ENCODE measurements at regions not wholly inside any gene's neighbourhood (a gene's known extent, or its start where the extent isn't known, plus 50 kb on each side); places are given as distances from the start of the nearest gene placed in this dataset.

DNA sequence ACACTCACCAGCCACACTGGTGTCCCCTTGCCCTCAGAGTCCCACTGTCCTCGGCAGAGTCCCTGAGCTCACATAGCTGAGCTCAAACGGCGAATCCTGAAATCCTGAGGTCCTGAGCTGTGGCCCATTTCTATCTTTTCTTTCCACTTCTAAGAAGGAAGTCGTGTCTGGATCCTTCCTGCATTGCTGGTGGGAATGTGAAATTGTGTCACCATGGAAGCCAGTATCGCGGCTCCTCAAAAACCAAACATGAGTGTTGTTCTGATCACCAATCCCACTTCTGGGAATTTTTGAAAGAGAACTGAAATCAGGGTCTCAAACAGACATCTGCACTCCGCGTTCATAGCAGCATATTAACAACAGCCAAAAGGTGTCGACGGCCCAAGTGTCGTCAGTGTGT is 244.7 kb downstream of the EIPR1 start:
- H3K4ac ChIP-seq (ENCODE audit: low read depth in 1 of 2, low read length in 2 of 2), result no peak overlapping the region
- H2AK5ac ChIP-seq (ENCODE audit: low read length, severe bottlenecking), result no peak overlapping the region
- no peak overlapping the region for H3K9ac ChIP-seq (ENCODE audit: low read length)
- H3K27me3 ChIP-seq (ENCODE audit: control insufficient read depth in 1 of 2, insufficient read depth in 1 of 2, low read length in 2 of 2), result peaks cover 0 to 14% of the 10 kb centered on the region in 2 experiments
- WGBS, result 83% methylated on average over 11 of the region's 11 CpGs
- H3K23ac ChIP-seq (ENCODE audit: low read length in 2 of 2), result no peak overlapping the region
- no peak overlapping the region for H2BK5ac ChIP-seq (ENCODE audit: low read depth, low read length, poor library complexity, severe bottlenecking)
- no peak overlapping the region for H3K4me3 ChIP-seq (ENCODE audit: insufficient read depth in 1 of 2, low read depth in 1 of 2, low read length in 2 of 2)
- no peak overlapping the region for H2BK120ac ChIP-seq (ENCODE audit: low read depth, low read length)
- no peak overlapping the region for H2BK15ac ChIP-seq (ENCODE audit: low read depth, poor library complexity, severe bottlenecking)
- H2AFZ ChIP-seq (ENCODE audit: low read depth, low read length), result no peak overlapping the region
- H4K91ac ChIP-seq (ENCODE audit: low read length), result no peak overlapping the region
- H3K79me1 ChIP-seq (replicated peaks; ENCODE audit: low read length, poor library complexity, severe bottlenecking), result no peaks in the 10 kb centered on the region
- H3K4me1 ChIP-seq (ENCODE audit: control insufficient read depth, insufficient read depth, low read depth, low read length), result peaks cover 7% of the 10 kb centered on the region
- no peak for DNase-seq
- H3K27ac ChIP-seq (ENCODE audit: low read length, poor library complexity, severe bottlenecking), result no peak overlapping the region
- no peaks in the 10 kb centered on the region for H3K36me3 ChIP-seq (ENCODE audit: control insufficient read depth in 1 of 2, insufficient read depth in 2 of 2, low read depth in 1 of 2, low read length in 2 of 2)
- peaks cover 7% of the 10 kb centered on the region for H3K9me3 ChIP-seq (ENCODE audit: control insufficient read depth, low read length)
- no peak overlapping the region for H3K14ac ChIP-seq (ENCODE audit: low read length in 2 of 2)
- H3K4me2 ChIP-seq (ENCODE audit: low read length, poor library complexity, severe bottlenecking), result no peak overlapping the region
- no peak overlapping the region for H4K8ac ChIP-seq (ENCODE audit: low read length)
- H3K18ac ChIP-seq (ENCODE audit: low read depth in 1 of 2, low read length in 2 of 2), result no peak overlapping the region
- no peak overlapping the region for H2BK12ac ChIP-seq (ENCODE audit: low read length in 2 of 2)

DNA sequence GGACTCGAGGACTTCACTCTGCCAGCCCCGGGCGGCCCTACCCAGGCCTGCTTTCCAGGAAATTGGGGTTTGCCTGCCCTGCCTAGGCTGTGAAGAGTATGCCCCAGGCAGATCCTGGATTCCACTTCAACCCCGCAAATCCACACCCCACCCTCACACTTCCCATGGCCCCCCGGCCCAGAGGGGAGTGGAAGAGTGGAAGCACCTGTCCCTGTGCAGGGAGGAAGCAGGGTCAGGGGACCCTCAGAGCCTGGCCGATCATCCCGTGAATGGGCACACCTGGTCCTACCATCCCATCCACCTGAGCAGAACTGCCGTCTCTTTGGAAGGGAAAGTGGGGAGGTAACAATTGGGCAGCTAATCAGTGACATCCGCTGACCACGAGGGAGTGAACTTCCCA is 245.2 kb downstream of the EIPR1 start:
- H3K27ac ChIP-seq (ENCODE audit: low read length, poor library complexity, severe bottlenecking), result no peak overlapping the region
- WGBS, result 96% methylated on average over 6 of the region's 10 CpGs
- DNase-seq, result no peak
- peaks cover 7% of the 10 kb centered on the region for H3K4me1 ChIP-seq (ENCODE audit: control insufficient read depth, insufficient read depth, low read depth, low read length)
- peaks cover 7% of the 10 kb centered on the region for H3K9me3 ChIP-seq (ENCODE audit: control insufficient read depth, low read length)
- H4K8ac ChIP-seq (ENCODE audit: low read length), result no peak overlapping the region
- H3K18ac ChIP-seq (ENCODE audit: low read depth in 1 of 2, low read length in 2 of 2), result no peak overlapping the region
- H3K4ac ChIP-seq (ENCODE audit: low read depth in 1 of 2, low read length in 2 of 2), result no peak overlapping the region
- no peak overlapping the region for H3K23ac ChIP-seq (ENCODE audit: low read length in 2 of 2)
- no peak overlapping the region for H2BK120ac ChIP-seq (ENCODE audit: low read depth, low read length)
- no peak overlapping the region for H3K14ac ChIP-seq (ENCODE audit: low read length in 2 of 2)
- H3K4me3 ChIP-seq (ENCODE audit: insufficient read depth in 1 of 2, low read depth in 1 of 2, low read length in 2 of 2), result no peak overlapping the region
- no peak overlapping the region for H2BK5ac ChIP-seq (ENCODE audit: low read depth, low read length, poor library complexity, severe bottlenecking)
- no peak overlapping the region for H3K9ac ChIP-seq (ENCODE audit: low read length)
- no peak overlapping the region for H2BK12ac ChIP-seq (ENCODE audit: low read length in 2 of 2)
- H2AK5ac ChIP-seq (ENCODE audit: low read length, severe bottlenecking), result no peak overlapping the region
- H2AFZ ChIP-seq (ENCODE audit: low read depth, low read length), result no peak overlapping the region
- H3K27me3 ChIP-seq (ENCODE audit: control insufficient read depth in 1 of 2, insufficient read depth in 1 of 2, low read length in 2 of 2), result peaks cover 0 to 16% of the 10 kb centered on the region in 2 experiments
- no peak overlapping the region for H4K91ac ChIP-seq (ENCODE audit: low read length)
- no peaks in the 10 kb centered on the region for H3K36me3 ChIP-seq (ENCODE audit: control insufficient read depth in 1 of 2, insufficient read depth in 2 of 2, low read depth in 1 of 2, low read length in 2 of 2)
- H2BK15ac ChIP-seq (ENCODE audit: low read depth, poor library complexity, severe bottlenecking), result no peak overlapping the region
- H3K4me2 ChIP-seq (ENCODE audit: low read length, poor library complexity, severe bottlenecking), result no peak overlapping the region
- H3K79me1 ChIP-seq (replicated peaks; ENCODE audit: low read length, poor library complexity, severe bottlenecking), result no peaks in the 10 kb centered on the region

DNA sequence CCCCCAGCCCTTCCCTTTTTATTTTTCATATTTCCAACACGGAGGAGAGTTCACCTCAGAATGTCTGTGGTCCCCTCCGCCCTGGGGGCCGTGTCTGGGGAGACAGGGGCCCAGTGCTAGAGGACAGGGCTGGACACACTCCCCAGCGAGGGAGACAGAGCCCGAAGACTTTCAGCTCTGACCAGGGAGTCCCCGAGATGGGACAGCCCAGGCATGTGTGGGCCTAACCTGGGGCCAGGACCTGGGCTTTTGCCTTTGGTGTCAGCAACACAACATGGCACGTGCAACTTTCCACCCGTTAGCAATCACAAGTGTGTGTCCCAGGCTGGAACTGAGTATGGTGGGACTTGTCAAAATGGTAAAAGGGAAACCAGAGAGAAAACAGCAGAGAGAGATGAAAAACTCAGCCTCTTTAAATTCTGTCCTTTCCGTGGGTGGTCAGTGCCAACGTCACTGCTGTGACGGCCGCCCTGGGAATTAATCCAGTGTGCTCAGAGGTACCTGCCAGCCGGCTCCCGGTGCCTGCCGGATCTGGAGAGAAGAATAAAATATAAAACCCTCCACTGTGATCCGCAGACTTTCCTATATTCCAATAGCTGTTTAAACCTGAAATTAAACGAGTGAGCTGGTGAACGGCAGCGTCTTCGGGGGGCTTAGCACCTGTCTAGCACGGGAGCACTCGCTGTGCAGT is 245.8 kb downstream of the EIPR1 start:
- H2BK5ac ChIP-seq (ENCODE audit: low read depth, low read length, poor library complexity, severe bottlenecking), result no peak overlapping the region
- peaks cover 7% of the 10 kb centered on the region for H3K4me1 ChIP-seq (ENCODE audit: control insufficient read depth, insufficient read depth, low read depth, low read length)
- no peak overlapping the region for H3K23ac ChIP-seq (ENCODE audit: low read length in 2 of 2)
- H3K4ac ChIP-seq (ENCODE audit: low read depth in 1 of 2, low read length in 2 of 2), result no peak overlapping the region
- DNase-seq, result no peak
- H2BK12ac ChIP-seq (ENCODE audit: low read length in 2 of 2), result no peak overlapping the region
- no peak overlapping the region for H3K27ac ChIP-seq (ENCODE audit: low read length, poor library complexity, severe bottlenecking)
- H3K9me3 ChIP-seq (ENCODE audit: control insufficient read depth, low read length), result peaks cover 7% of the 10 kb centered on the region
- H2BK120ac ChIP-seq (ENCODE audit: low read depth, low read length), result no peak overlapping the region
- no peak overlapping the region for H4K8ac ChIP-seq (ENCODE audit: low read length)
- no peak overlapping the region for H2AFZ ChIP-seq (ENCODE audit: low read depth, low read length)
- H2AK5ac ChIP-seq (ENCODE audit: low read length, severe bottlenecking), result no peak overlapping the region
- H3K79me1 ChIP-seq (replicated peaks; ENCODE audit: low read length, poor library complexity, severe bottlenecking), result no peaks in the 10 kb centered on the region
- H3K4me3 ChIP-seq (ENCODE audit: insufficient read depth in 1 of 2, low read depth in 1 of 2, low read length in 2 of 2), result no peak overlapping the region
- H3K18ac ChIP-seq (ENCODE audit: low read depth in 1 of 2, low read length in 2 of 2), result no peak overlapping the region
- no peak overlapping the region for H2BK15ac ChIP-seq (ENCODE audit: low read depth, poor library complexity, severe bottlenecking)
- peaks cover 0 to 16% of the 10 kb centered on the region in 2 experiments for H3K27me3 ChIP-seq (ENCODE audit: control insufficient read depth in 1 of 2, insufficient read depth in 1 of 2, low read length in 2 of 2)
- no peak overlapping the region for H3K4me2 ChIP-seq (ENCODE audit: low read length, poor library complexity, severe bottlenecking)
- H3K9ac ChIP-seq (ENCODE audit: low read length), result no peak overlapping the region
- no peak overlapping the region for H4K91ac ChIP-seq (ENCODE audit: low read length)
- H3K36me3 ChIP-seq (ENCODE audit: control insufficient read depth in 1 of 2, insufficient read depth in 2 of 2, low read depth in 1 of 2, low read length in 2 of 2), result no peaks in the 10 kb centered on the region
- 84% methylated on average over 22 of the region's 22 CpGs for WGBS
- no peak overlapping the region for H3K14ac ChIP-seq (ENCODE audit: low read length in 2 of 2)

DNA sequence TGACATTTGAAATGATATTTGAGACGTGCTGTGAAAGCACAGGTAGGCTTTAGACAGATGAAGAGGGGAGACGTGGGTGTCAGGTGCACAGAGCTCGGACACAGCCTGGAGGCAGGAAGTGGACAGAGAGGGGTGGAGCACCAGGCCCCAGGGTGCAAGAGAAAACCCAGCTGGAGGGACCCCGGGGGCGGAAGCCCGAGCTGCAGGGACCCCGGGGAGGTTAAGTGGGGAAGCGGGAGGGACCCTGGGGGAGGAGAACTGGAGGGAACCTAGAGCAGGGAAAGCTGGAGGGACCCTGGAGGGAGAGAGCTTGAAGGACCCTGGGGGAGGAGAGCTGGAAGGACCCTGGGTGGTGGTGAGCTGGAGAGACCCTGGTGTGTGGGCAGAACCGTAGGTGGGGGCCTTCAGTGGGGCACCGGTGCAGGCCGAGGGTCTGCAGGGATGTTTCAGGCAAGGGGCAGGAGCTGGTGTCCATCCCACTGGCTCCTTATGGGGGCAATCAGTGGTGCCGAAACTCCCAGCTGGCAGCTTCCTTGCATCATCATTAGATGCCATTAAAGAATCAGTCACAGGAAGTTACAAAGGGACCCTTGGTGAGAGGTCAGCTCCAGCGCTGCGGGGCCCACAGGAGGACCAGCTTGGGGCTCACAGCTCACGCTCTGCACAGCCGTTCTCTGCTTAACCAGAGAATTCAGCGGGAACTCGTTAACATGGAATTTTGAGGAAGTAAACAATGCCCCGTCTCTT is 246.6 kb downstream of the EIPR1 start:
- Histone ChIP-seq H2AK5ac (ENCODE audit: low read length, severe bottlenecking) (no peak overlapping the region), H3K79me1 (replicated peaks; ENCODE audit: low read length, poor library complexity, severe bottlenecking) (no peaks in the 10 kb centered on the region), H2AFZ (ENCODE audit: low read depth, low read length) (no peak overlapping the region), H2BK12ac (ENCODE audit: low read length in 2 of 2) (no peak overlapping the region), H3K4me2 (ENCODE audit: low read length, poor library complexity, severe bottlenecking) (no peak overlapping the region), H3K23ac (ENCODE audit: low read length in 2 of 2) (no peak overlapping the region), H3K27me3 (ENCODE audit: control insufficient read depth in 1 of 2, insufficient read depth in 1 of 2, low read length in 2 of 2) (peaks cover 0 to 16% of the 10 kb centered on the region in 2 experiments), H3K9ac (ENCODE audit: low read length) (no peak overlapping the region), H2BK120ac (ENCODE audit: low read depth, low read length) (no peak overlapping the region), H3K27ac (ENCODE audit: low read length, poor library complexity, severe bottlenecking) (no peak overlapping the region), H3K9me3 (ENCODE audit: control insufficient read depth, low read length) (peaks cover 7% of the 10 kb centered on the region), H2BK5ac (ENCODE audit: low read depth, low read length, poor library complexity, severe bottlenecking) (no peak overlapping the region), H3K18ac (ENCODE audit: low read depth in 1 of 2, low read length in 2 of 2) (peak overlapping the region in 1 of 2 experiments; percentile 25), H2BK15ac (ENCODE audit: low read depth, poor library complexity, severe bottlenecking) (no peak overlapping the region), H4K91ac (ENCODE audit: low read length) (no peak overlapping the region), H3K36me3 (ENCODE audit: control insufficient read depth in 1 of 2, insufficient read depth in 2 of 2, low read depth in 1 of 2, low read length in 2 of 2) (no peaks in the 10 kb centered on the region), H4K8ac (ENCODE audit: low read length) (peak overlapping the region; percentile 19), H3K4me3 (ENCODE audit: insufficient read depth in 1 of 2, low read depth in 1 of 2, low read length in 2 of 2) (no peak overlapping the region), H3K4ac (ENCODE audit: low read depth in 1 of 2, low read length in 2 of 2) (no peak overlapping the region), H3K14ac (ENCODE audit: low read length in 2 of 2) (peak overlapping the region in 1 of 2 experiments; percentile 61), H3K4me1 (ENCODE audit: control insufficient read depth, insufficient read depth, low read depth, low read length) (peaks cover 7% of the 10 kb centered on the region)
- WGBS, result 66% methylated on average over 19 of the region's 19 CpGs
- DNase-seq, result peak; percentile 1

Data from mesenchymal stem cell (in vitro differentiated cells and primary cell).